ENCODE measurements at regions not wholly inside any gene's neighbourhood (a gene's known extent, or its start where the extent isn't known, plus 50 kb on each side); places are given as distances from the start of the nearest gene placed in this dataset.

GRCh38 chr5:143970159-143970558, 158.2 kb downstream of the HMHB1 start:
- intact Hi-C loops (cut with micrococcal nuclease; ENCODE audit: unreplicated experiment): no loop called here
- no peaks in the 10 kb centered on the region for H3K4me1 ChIP-seq
- ChIA-PET POLR2A (no interaction called here), CTCF (no interaction called here)
- no peaks in the 10 kb centered on the region for H3K36me3 ChIP-seq (ENCODE audit: control insufficient read depth, insufficient read depth, low read length)
- H3K4me3 ChIP-seq (ENCODE audit: low read depth, low read length): no peak overlapping the region
- no TSS peak for BruUV-seq (replicated peaks)
- H3K27ac Mint-ChIP-seq (ENCODE audit: unreplicated experiment): no peak overlapping the region
- TF ChIP-seq, protein P1, sequence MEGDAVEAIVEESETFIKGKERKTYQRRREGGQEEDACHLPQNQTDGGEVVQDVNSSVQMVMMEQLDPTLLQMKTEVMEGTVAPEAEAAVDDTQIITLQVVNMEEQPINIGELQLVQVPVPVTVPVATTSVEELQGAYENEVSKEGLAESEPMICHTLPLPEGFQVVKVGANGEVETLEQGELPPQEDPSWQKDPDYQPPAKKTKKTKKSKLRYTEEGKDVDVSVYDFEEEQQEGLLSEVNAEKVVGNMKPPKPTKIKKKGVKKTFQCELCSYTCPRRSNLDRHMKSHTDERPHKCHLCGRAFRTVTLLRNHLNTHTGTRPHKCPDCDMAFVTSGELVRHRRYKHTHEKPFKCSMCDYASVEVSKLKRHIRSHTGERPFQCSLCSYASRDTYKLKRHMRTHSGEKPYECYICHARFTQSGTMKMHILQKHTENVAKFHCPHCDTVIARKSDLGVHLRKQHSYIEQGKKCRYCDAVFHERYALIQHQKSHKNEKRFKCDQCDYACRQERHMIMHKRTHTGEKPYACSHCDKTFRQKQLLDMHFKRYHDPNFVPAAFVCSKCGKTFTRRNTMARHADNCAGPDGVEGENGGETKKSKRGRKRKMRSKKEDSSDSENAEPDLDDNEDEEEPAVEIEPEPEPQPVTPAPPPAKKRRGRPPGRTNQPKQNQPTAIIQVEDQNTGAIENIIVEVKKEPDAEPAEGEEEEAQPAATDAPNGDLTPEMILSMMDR (IDR thresholded peaks at IDR 0.05; ENCODE audit: insufficient read depth in 1 of 2, low read depth in 1 of 2, low read length in 1 of 2, severe bottlenecking in 1 of 2, unreplicated experiment in 1 of 2): no peak
- H3K36me3 Mint-ChIP-seq (ENCODE audit: insufficient read depth, unreplicated experiment): no peaks in the 10 kb centered on the region
- peaks cover 1% of the 10 kb centered on the region; the same call in 1 of the 2 replicates for H3K27me3 ChIP-seq (replicated peaks; ENCODE audit: control insufficient read depth, insufficient read depth, low read length)
- H3K9me3 ChIP-seq: no peaks in the 10 kb centered on the region
- H3K4me1 Mint-ChIP-seq (ENCODE audit: low read depth, unreplicated experiment): no peaks in the 10 kb centered on the region
- H3K4me3 Mint-ChIP-seq (ENCODE audit: unreplicated experiment): no peak overlapping the region
- H3K27me3 Mint-ChIP-seq (ENCODE audit: insufficient read depth, unreplicated experiment): peaks cover 16% of the 10 kb centered on the region
- H3K9me3 Mint-ChIP-seq (ENCODE audit: unreplicated experiment): no peaks in the 10 kb centered on the region
- no peak for DNase-seq

DNA sequence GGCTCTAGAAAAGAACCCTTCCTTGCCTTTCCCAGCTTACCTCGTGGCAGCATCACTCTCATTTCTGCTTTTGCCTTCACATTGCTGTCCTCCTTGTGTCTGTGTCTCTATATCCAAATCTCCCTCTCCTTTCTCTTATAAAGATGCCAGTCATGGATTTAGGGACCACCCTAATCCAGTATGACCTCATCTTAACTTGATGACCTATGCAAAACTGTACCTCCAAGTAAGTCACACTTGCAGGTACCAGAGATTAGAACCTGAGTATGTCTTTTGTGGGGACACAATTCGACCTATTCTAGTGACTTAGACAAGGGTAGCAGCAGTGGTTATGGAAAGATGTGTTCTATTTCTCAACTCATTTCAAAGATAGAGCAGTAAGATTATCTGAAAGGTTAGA, 160.1 kb downstream of the HMHB1 start:
- Histone ChIP-seq H3K27me3 (replicated peaks; ENCODE audit: control insufficient read depth, insufficient read depth, low read length) (peaks cover 1% of the 10 kb centered on the region; the same call in 1 of the 2 replicates), H3K4me3 (ENCODE audit: low read depth, low read length) (no peak overlapping the region), H3K36me3 (ENCODE audit: control insufficient read depth, insufficient read depth, low read length) (no peaks in the 10 kb centered on the region), H3K9me3 (no peaks in the 10 kb centered on the region), H3K4me1 (no peaks in the 10 kb centered on the region)
- Mint-ChIP-seq H3K9me3 (ENCODE audit: unreplicated experiment) (no peaks in the 10 kb centered on the region), H3K27ac (ENCODE audit: unreplicated experiment) (no peak overlapping the region), H3K36me3 (ENCODE audit: insufficient read depth, unreplicated experiment) (no peaks in the 10 kb centered on the region), H3K4me1 (ENCODE audit: low read depth, unreplicated experiment) (no peaks in the 10 kb centered on the region), H3K27me3 (ENCODE audit: insufficient read depth, unreplicated experiment) (peaks cover 16% of the 10 kb centered on the region), H3K4me3 (ENCODE audit: unreplicated experiment) (no peak overlapping the region)
- ChIA-PET POLR2A (no interaction called here), CTCF (no interaction called here)
- TF ChIP-seq, protein P1 (IDR thresholded peaks at IDR 0.05; ENCODE audit: insufficient read depth in 1 of 2, low read depth in 1 of 2, low read length in 1 of 2, severe bottlenecking in 1 of 2, unreplicated experiment in 1 of 2): no peak
- intact Hi-C loops (cut with micrococcal nuclease; ENCODE audit: unreplicated experiment): no loop called here
- no peak for DNase-seq
- no TSS peak for BruUV-seq (replicated peaks)

DNA sequence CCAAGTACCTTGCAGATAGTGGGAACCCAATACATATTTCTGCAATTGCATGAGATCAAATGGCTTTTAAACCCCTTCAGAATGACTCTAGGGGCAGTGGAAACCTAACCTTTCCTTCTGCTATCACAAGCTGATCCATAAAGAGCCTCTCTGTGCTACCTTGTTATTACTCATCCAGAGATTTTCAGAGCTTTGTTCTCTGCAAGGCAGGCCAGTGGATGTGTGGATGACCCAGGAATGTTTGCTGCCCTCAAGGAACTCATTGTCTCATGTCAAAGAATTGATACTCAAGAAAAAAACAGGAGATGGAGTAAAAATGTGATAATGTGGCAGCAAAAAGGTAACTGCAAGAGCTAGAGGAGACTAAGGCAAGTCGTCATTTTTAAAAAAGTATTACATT, 164.1 kb downstream of the HMHB1 start:
- Mint-ChIP-seq H3K36me3 (ENCODE audit: insufficient read depth, unreplicated experiment) (no peaks in the 10 kb centered on the region), H3K27ac (ENCODE audit: unreplicated experiment) (no peak overlapping the region), H3K4me3 (ENCODE audit: unreplicated experiment) (no peak overlapping the region), H3K4me1 (ENCODE audit: low read depth, unreplicated experiment) (no peaks in the 10 kb centered on the region), H3K27me3 (ENCODE audit: insufficient read depth, unreplicated experiment) (peaks cover 11% of the 10 kb centered on the region), H3K9me3 (ENCODE audit: unreplicated experiment) (no peaks in the 10 kb centered on the region)
- H3K9me3 ChIP-seq: no peaks in the 10 kb centered on the region
- BruUV-seq (replicated peaks): no TSS peak
- no peaks in the 10 kb centered on the region for H3K36me3 ChIP-seq (ENCODE audit: control insufficient read depth, insufficient read depth, low read length)
- TF ChIP-seq, protein P1 (IDR thresholded peaks at IDR 0.05; ENCODE audit: insufficient read depth in 1 of 2, low read depth in 1 of 2, low read length in 1 of 2, severe bottlenecking in 1 of 2, unreplicated experiment in 1 of 2): no peak
- H3K27me3 ChIP-seq (replicated peaks; ENCODE audit: control insufficient read depth, insufficient read depth, low read length): 0 out of 2 replicates have a peak, but pooled peaks cover 1% of the 10 kb centered on the region
- ChIA-PET POLR2A (no interaction called here), CTCF (no interaction called here)
- H3K4me3 ChIP-seq (ENCODE audit: low read depth, low read length): no peak overlapping the region
- no peak for DNase-seq
- H3K4me1 ChIP-seq: no peaks in the 10 kb centered on the region
- intact Hi-C loops (cut with micrococcal nuclease; ENCODE audit: unreplicated experiment): no loop called here

Measured in Caco-2 (cell line).